NCI-H1417 treated with DMSO at 0.1 percent for 48 hours (cell line): ENCODE measurements at regions not wholly inside any gene's neighbourhood (a gene's known extent, or its start where the extent isn't known, plus 50 kb on each side); places are given as distances from the start of the nearest gene placed in this dataset.

Experiments
- DNase-seq: peaks from one replicate; lab custom pipeline; 2025; lab: John Stamatoyannopoulos, UW

GRCh38 chr4:89422441-89422990 is 114.9 kb upstream of the GPRIN3 start:
- DNase-seq, result no peak

GRCh38 chr4:89420507-89420906 is 112.9 kb upstream of the GPRIN3 start:
- no peak for DNase-seq

GRCh38 chr4:89419111-89419695 is 111.6 kb upstream of the GPRIN3 start:
- DNase-seq, result no peak

- DNase-seq, result no peak
Measured at GRCh38 chr4:89416960-89417359, 109.4 kb upstream of the GPRIN3 start.

GRCh38 chr4:89413518-89413917 is 105.9 kb upstream of the GPRIN3 start:
- no peak for DNase-seq

GRCh38 chr4:89411539-89412309 is 104.1 kb upstream of the GPRIN3 start:
- DNase-seq, result no peak

GRCh38 chr4:89410687-89411086 is 103.1 kb upstream of the GPRIN3 start:
- DNase-seq, result no peak

GRCh38 chr4:89404530-89404929 is 96.9 kb upstream of the GPRIN3 start:
- DNase-seq, result no peak

- no peak for DNase-seq
Measured at GRCh38 chr4:89403826-89404225, 96.2 kb upstream of the GPRIN3 start.

GRCh38 chr4:89400287-89401035 is 92.9 kb upstream of the GPRIN3 start:
- DNase-seq, result no peak

- no peak for DNase-seq
Measured at GRCh38 chr4:89398644-89399043, 91.0 kb upstream of the GPRIN3 start.

- no peak for DNase-seq
Measured at GRCh38 chr4:89398146-89398545, 90.5 kb upstream of the GPRIN3 start.

GRCh38 chr4:89397441-89397840 is 89.8 kb upstream of the GPRIN3 start:
- no peak for DNase-seq

- DNase-seq, result no peak
Measured at GRCh38 chr4:89382439-89382838, 74.8 kb upstream of the GPRIN3 start.

GRCh38 chr4:89380980-89381379 is 73.4 kb upstream of the GPRIN3 start:
- DNase-seq, result no peak

- DNase-seq, result no peak
Measured at GRCh38 chr4:89379511-89380044, 72.0 kb upstream of the GPRIN3 start.

GRCh38 chr4:89373394-89373793 is 65.8 kb upstream of the GPRIN3 start:
- DNase-seq, result no peak

GRCh38 chr4:89371614-89372013 is 64.0 kb upstream of the GPRIN3 start:
- no peak for DNase-seq

GRCh38 chr4:89369581-89369980 is 62.0 kb upstream of the GPRIN3 start:
- DNase-seq, result no peak

GRCh38 chr4:89368861-89369260 is 61.3 kb upstream of the GPRIN3 start:
- DNase-seq, result no peak

GRCh38 chr4:89365776-89366175 is 58.2 kb upstream of the GPRIN3 start:
- no peak for DNase-seq

GRCh38 chr4:89365375-89365774 is 57.8 kb upstream of the GPRIN3 start:
- DNase-seq, result no peak

GRCh38 chr4:89364541-89364940 is 56.9 kb upstream of the GPRIN3 start:
- DNase-seq, result no peak
